GM18502 (cell line): ENCODE measurements at regions not wholly inside any gene's neighbourhood (a gene's known extent, or its start where the extent isn't known, plus 50 kb on each side); places are given as distances from the start of the nearest gene placed in this dataset.
A peak's percentile ranks its signal among the peaks of the same experiment; 100 is the strongest.
"Not testable (repeated sequence)": the region's sequence is repeated elsewhere in the genome, so short reads cannot be mapped to it uniquely, and the experiment has no call there.

Experiments used
- ATAC-seq: cut with Tn5 transposase; IDR thresholded peaks from one replicate; pipeline ENCODE4 v1.9.1; 2021; ENCODE audit warnings: mild to moderate bottlenecking; ENCODE audit not compliant: unreplicated experiment, poor library complexity

DNA sequence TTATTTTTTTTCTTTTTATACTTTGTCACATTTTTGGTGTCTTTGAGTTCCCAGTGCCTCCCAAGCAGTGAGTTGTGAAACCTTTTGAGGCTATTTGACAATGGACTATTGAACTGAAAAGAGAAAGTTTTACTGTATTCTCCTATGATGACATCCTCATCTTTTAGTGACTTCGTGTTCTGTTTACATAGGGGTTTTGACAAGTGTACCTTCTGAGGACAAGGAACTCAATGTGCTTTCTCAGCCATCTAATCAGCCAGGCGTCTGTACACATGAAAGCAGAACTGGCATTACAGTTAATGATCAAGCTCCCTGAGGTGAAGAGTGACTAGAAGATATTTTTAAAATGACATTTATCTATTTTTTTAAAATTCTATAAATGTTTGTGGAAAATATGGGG lies 175.5 kb downstream of the ANXA1 start:
- no peak for ATAC-seq

DNA sequence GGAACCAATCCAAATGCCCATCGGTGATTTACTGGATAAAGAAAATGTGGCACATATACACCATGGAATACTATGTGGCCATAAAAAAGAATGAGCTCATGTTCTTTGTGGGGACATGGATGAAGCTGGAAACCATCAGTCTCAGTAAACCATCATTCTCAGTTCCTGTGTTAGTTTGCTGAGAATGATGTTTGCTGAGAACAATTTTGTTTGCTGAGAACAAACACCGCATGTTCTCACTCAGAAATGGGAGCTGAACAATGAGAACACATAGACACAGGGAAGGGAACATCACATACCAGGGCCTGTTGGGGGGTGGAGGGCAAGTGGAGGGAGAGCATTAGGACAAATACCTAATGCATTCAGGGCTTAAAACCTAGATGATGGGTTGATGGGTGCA lies 185.5 kb downstream of the ANXA1 start:
- not testable (repeated sequence) for ATAC-seq

DNA sequence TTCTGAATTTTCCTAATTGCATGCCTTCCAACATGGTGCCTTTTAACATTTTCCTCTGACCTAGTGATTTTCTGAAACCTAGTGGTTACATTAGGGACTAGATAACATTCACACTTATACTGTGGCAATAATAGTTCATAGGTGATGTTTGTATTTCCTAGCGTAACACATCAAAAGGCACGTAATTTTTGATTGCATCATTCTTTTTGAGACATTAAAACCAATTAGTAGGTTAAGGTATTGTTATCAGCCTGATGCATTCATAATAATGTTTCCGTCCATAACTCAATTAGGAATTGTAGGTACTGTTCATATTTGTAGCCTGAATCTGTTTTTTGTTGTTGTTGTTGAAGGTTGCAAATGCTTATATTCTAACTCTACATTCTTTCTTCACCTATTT lies 192.4 kb downstream of the ANXA1 start:
- ATAC-seq = no peak

DNA sequence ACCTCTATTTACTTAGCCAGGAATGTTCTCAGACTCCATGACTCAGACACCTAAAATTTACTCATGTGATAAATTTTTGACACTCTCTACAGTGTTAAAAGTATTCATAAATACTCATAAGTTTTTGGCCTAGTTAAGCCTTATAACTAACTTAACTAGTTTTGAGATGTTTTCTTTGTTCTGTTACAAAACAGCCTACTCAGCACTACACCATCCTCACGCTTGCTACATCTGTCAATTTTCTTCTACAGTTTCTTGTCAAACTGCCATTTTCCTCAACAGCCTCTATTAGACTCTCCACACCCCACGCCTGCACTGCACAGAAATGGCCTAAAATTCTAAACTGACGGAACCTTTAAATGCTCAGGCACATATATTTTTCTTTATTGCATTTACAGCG lies 195.5 kb downstream of the ANXA1 start:
- ATAC-seq = no peak

DNA sequence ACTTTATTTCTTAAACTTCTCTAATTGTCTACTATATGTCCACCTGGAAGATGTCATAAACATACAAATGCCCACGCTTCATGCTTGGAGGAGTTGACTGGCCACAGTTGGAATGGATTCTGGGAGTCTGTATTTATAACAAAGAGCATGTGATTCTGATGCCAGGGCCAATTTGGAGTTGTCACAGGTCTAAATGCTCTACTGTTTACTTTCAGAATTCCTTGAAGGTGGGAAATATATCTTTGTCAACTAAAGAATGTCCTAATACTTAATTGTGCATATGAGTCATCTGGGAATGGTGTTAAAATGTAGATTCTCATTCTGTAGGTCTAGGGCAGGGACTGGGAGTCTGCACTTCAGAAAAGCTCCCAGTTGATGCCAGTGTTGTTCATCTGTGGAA lies 196.1 kb downstream of the ANXA1 start:
- no peak for ATAC-seq

DNA sequence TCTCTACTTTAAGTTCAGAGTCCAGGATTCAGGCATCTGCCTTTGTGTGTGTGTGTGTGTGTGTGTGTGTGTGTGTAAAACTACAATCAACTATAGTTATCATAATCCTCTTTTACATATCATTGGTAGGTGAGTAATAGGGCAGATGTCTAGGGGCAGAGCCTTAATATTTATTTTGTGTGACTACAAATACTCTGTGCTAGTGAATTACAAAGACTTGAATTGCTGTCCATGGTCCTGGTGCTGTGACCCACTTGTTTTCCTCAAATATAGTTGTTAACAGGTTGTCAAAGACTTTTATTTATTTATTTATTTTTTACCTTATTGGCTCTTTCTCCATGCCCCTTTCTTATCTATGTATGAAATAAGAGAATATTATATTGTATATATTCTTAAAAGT lies 196.8 kb downstream of the ANXA1 start:
- no peak for ATAC-seq

DNA sequence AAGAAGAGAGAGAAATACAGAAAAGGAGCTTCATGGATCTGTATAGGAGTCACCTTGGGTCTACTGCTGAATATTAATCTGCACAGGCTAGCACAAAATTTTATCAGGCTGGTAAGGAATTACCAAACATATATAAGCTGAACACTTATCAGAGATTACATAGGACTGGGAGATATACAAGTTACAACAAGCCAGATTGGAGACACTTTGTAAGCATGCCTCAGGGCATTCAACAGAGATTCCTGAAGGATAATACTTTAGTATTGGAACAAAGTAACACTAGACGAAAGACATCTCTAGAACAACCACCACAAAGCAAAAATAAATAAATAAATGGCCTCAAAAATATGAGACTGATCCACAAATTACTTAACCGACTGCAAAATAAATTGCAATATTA lies 197.8 kb downstream of the ANXA1 start:
- ATAC-seq = no peak

DNA sequence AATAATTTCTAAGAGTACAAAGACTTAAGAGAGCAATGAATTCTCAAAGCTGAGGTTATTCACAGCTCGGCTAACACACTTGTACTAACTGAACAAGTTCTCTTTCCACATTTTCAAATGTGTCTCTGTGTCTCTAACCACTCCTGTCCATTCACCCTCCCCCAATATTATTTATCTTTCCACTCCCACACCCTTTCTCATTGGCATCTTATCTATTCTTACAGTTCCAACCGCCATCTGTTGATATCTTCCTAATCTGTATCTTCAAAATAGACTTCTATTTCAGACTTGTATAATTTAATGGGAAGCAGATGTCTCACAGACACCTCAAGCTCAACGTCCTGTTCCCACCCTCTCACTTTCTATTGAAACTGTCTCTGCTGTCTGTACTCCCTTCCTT lies 205.9 kb downstream of the ANXA1 start:
- ATAC-seq = no peak

DNA sequence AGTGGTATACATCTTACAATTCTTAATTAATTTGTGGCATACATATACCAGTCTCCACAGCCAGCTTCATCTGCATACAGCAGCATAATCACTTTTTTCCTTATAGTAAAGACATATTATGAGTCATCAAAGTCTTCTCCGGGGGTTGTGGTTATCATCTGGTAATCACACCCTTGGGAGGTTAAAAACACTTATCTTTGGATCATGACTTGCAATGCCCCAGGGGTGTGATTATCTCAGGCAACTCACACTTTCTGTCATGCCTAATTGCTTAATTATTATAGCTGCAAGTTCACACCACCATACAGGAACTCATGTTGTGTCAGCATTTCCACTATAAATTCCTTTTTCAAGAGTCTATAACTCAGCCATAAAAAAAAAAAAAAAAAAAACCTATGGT lies 218.4 kb downstream of the ANXA1 start:
- no peak for ATAC-seq

DNA sequence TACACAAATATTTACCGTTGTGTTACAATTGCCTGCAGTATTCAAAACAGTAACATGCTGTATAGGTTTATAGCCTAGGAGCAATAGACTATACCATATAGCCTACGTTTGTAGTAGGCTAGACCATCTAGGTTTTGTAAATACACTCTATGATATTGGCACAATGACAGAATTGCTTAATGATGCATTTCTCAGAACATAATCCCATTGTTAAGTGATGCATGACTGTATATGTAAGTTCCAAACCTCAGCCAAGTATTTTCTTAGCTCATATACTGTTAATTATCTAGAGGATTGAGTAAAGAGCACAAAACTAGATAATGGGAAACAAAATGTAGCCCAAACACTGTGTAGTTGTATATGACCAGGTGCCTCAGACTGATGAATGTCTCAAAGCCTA lies 220.1 kb downstream of the ANXA1 start:
- ATAC-seq = no peak

DNA sequence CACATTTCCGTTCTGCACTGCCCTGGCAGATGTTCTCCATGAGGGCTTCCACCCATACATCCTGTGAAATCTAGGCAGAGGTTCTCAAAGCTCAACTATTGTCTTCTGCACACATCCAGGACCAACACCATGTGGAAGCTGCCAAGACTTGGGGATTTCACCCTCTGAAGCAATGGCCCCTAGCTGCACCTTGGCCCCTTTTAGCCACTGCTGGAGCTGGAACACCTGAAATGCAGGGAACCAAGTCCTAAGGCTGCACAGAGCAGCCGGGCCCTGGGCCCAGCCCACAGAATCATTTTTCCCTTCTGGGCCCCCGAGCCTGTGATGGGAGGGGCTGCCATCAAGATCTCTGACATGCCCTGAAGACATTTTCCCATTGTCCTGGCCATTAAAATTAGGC lies 228.7 kb downstream of the ANXA1 start:
- ATAC-seq = no peak

DNA sequence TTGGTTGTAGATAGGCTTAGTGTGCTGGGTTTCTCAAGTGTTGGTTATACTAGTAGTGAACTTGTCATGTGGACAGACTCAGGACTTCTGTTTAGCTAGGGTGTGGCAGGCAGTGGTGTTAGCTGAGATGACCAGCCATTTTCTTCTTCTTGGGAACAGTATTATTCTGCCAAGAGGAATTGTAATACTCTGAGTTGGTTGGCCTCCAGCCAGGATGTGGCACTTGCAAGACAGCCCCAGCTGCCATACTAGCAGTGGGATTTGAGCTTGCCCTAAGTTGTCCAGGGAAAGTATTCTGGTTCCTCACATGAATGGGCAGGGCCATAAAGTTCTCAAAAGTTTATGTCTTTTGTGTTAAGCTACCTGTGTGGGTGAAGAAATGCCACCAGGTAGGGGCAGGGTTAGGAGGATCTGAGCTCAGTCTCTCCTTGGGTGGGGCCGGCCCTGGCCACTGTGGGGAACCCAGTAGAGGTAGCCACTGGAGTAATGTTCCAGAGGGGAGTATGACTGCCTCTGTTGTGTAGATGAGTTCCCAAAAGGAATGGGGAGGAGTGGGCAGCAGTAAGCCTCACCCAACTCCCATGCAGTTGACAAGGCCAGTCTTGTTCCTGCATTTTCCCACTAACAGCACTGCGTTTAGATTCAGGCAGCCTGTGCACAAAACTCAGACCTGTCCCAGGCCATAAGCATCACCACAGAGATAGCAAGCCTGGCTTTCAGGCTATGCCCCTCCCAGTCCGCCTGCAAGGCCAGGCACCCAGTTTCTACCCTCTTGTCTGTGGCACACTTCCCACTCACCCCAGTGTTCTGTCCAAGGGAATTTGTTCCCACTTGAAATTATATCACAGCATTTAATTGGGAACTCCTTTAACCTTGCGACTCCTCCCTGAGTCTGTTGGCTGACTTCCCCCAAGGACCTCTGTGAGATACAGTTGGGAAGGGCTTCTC lies 250.7 kb downstream of the ANXA1 start:
- ATAC-seq = no peak

DNA sequence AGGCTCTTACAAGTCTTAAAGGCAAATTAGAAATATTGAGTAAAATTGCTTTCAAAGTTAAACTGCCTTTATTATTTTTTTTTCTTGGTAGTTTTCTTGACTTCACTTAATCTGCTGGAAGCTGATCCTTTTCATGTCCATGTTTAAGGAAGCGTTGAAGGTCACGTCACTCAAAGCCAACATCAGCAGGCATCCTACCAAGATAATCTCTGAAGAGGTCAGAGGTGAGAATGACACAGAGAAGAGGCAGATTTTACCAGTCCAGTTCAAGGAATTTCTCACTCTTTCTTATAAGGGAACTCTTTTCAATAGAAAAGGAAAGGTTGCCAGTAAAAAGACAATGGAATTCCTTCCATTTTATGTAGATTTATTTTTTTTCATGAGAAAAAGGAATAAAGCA lies 259.8 kb downstream of the ANXA1 start:
- no peak for ATAC-seq

DNA sequence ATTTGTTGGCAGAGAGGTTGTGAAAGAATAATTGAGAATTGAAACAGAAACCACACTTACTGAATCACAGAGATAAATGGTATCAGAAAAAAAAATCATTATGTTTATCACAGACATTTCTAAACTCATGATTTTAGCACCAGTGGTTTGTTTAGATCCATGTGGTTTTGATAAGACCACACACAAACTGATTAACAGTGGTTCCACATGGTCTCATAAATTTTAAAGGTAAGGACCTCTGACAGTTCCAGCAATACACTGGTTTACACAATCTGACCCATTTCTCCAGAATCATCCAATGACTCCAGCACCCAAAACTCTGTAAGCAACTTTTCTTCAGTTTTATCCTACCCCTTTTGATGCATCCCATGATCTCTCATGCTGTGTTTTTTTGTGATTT lies 261.2 kb downstream of the ANXA1 start:
- no peak for ATAC-seq

DNA sequence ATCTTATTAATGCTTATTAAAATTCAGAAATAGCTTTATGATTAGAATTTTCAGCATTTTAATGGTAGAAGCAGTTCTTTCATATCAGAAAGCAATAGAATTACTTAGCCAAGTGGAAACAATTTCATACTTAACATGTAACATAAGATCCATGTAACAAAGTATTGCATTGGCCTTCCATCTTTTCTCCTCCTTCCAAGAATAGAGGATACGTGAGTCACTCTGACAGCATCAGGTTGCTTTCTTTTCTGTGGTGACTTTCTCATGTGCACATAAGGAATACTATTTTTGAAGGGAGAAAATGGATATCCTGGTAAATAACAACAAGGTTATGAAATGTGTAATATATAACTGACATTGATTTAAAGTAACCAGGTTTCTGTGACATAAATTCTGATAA lies 272.2 kb downstream of the ANXA1 start:
- no peak for ATAC-seq

DNA sequence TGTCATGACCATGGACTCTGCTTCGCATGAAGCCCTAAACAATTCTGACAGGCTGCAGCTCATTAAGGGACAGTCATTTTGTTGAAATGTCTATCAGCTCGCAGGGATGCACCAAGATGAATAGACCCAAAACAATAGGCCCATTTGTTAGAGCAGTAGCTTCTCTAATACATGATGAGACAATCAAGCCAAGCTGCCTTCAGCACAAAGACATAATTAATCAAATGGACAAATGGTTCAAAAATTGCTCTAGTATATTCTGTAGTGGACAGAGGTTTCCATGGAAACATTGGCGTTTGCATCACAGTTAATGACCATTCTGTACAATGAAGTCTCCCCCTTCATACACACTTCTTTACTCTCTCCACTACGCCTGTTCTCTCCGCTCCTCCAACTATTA lies 274.6 kb downstream of the ANXA1 start:
- no peak for ATAC-seq

DNA sequence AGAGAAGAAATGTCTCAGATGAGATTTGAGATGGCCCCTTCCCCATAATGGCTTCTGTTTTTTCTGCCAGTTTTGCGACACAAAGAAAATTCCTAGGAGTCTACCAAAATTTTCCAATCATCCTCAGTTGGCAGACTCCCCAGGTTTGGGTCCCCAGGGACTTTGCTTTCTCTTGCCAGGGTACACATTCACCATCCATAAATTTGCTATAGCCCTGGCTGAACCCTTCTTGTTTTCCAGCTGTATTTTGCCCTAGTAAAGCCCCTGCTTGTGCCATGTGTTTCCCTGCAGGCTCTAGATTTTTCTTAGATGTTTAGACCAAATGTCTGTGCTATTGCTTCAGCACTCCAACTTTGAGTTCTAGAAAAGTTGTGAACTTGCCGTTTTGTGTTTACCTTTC lies 283.2 kb downstream of the ANXA1 start:
- ATAC-seq = no peak

DNA sequence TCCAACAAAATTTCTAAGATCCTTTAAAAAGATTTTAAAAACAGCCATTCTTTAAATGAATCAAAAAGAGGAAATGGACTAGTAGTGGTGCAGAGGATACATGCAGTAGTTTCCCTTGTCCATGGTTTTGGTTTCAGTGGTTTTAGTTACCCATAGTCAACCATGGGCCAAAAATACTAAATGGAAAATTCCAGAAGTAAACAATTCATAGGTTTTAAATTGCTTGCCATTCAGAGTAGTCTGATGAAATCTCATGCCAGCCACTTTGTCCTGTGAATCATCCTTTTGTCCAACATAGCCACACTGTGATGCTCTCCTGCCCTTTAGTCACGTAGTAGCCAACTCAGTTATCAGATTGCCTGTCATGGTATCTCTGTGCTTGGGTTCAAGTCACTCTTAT lies 286.1 kb downstream of the ANXA1 start:
- peak; percentile 88 for ATAC-seq

DNA sequence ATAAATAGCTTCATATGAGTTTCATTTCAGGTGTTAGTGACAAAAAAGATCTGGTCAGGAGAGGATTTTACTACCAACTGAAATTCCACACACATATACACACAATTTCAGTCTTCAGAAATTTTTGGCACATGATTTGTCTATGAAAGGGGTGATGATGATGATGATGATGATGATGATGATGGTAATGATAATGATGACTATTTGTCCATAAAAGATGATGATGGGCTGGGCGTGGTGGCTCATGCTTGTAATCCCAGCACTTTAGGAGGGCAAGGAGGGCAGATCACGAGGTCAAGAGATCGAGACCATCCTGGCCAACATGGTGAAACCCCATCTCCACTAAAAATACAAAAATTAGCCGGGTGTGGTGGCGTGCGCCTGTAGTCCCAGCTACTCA lies 288.2 kb downstream of the ANXA1 start:
- not testable (repeated sequence) for ATAC-seq

DNA sequence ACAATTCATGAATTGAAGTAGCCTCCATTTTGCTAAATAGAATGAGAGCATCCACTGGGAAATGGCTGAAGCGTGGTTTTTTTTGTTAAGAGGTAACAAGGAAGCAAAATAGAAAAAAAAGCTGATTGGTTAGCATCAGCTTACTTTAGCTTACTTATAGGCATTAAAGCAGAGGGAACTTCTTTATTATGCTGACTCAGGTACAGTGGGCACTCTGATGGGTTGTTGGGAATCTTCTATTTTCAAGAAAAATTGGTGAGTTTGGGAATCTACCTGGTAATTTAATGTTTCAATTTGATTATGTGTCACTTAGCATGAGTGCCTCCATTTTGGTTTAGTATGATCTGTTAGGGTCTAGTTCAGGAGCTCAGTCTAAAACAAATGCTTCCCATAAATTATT lies 289.6 kb downstream of the ANXA1 start:
- ATAC-seq = no peak

DNA sequence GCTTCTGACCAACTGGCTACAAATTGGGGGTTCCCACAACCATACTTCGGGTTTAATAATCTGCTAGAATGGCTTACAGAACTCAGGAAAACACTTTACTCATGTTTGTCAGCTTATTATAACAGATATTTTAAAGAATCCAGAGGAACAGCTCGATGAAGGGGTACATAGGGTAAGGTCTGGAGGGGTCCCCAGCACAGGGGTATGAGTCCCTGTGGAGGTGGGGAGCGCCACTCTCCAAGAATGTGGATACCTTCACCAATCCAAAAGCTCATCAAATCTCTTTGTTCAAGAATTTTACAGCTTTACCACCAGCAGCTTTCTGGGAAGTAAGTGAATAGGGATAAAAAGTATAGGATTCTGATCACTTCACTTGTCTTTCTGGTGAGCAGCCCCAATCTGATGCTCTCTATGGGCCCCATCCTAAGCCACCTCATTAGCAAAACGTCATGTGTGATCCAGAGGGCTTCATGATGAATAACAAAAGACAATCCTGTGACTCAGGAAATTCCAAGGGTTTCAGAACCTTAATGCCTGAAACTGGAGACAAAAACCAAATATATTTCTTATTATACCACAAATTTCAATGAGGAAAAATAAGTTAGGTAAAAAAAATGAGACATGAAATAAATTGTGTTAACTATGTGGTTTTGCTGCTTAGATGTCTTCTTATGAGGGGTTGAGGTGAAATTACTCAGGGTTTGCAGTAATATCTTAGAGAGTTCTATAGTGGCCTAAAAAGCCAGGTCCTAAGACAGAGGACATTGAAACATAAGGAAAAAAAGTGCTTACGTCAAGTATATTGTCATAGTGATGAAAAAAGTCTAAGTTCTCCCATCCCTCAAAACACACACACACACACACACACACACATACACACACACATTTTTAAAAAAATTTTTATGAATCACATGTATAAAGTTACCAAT lies 290.5 kb downstream of the ANXA1 start:
- no peak for ATAC-seq
